ENCODE measurements at regions not wholly inside any gene's neighbourhood (a gene's known extent, or its start where the extent isn't known, plus 50 kb on each side); places are given as distances from the start of the nearest gene placed in this dataset.
"Not testable (repeated sequence)": the region's sequence is repeated elsewhere in the genome, so short reads cannot be mapped to it uniquely, and the experiment has no call there.

GRCh38 chr21:35982717-35983116, 77.6 kb downstream of the SETD4 start:
- DNase-seq (ENCODE audit: low read depth in 2 of 2), result no peak

GRCh38 chr21:35981514-35982070, 78.7 kb downstream of the SETD4 start:
- DNase-seq (ENCODE audit: low read depth in 2 of 2), result no peak

GRCh38 chr21:35980821-35981220, 79.5 kb downstream of the SETD4 start:
- DNase-seq (ENCODE audit: low read depth in 2 of 2), result no peak

DNA sequence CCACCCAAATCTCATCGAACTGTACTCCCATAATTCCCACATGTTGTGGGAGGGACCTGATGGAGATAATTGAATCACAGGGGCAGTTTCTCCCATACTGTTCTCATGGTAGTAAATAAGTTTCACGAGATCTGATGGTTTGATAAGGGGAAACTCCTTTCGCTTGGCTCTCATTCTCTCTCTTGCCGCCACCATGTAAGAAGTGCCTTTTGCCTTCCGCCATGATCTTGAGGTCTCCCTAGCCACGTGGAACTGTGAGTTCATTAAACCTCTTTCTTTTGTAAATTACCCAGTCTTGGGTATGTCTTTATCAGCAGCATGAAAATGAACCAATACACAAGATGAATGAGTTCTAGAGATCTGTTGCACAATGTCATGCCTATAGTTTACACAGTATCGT, 82.5 kb downstream of the SETD4 start:
- DNase-seq (ENCODE audit: low read depth in 2 of 2), result not testable (repeated sequence)

GRCh38 chr21:35976929-35977328, 83.4 kb downstream of the SETD4 start:
- no peak for DNase-seq (ENCODE audit: low read depth in 2 of 2)

DNA sequence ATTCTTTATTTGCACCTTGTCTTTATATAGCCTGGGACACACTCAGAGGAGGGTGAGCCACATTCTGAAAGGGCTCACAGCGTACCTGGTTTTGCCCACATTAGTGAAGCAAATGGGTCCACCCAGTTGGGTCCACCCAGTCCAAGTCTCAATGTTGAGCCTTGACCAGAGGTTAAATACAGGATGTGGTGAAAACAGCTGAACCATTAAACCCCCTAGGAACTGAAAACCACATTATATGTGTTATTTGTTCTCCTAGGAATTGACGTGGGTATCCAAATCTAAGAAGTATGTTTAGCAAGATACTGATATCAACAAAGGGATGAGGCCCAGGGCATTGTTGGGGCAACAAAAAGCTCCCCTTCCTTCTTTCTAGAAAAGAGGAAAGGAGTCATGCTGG, 83.8 kb downstream of the SETD4 start:
- DNase-seq (ENCODE audit: low read depth in 2 of 2), result no peak

- DNase-seq (ENCODE audit: low read depth in 2 of 2), result no peak
Measured at GRCh38 chr21:35974775-35975174, 85.6 kb downstream of the SETD4 start.

DNA sequence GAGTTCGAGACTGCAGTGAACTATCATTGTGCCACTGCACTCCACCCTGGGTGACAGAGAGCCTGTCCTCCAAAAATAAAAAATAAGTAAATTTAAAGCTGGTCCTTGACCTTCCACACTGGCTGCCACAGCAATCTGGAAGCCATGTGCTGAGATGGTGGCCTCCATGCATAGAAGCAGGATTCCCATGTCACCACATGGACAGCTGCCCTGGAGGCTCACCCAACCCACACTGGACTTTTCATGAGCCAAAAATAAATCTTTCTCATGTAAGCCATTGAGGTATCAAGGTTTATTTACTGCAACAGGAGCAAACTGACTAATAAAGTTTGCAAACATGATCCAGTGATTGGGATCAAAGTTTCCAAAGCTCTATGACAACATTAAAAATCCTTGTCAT, 88.5 kb downstream of the SETD4 start:
- no peak for DNase-seq (ENCODE audit: low read depth in 2 of 2)

DNA sequence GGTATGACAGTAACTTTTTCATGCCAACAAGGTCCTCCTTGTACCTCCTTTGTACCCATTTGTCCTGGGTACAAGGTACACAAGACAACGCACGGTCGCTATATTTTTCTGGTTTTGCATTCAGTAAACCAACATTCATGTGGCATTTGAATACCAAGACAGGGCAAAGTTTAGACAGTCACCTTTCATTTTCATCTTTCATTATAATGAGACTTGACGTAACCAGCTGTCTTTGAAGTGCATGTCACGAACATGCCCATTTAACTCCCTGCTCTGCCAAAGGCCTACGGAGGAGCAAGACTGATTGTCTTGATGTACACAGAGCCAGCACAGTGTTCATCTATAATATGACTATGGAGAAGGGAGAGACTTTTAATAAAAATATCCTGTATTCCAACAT, 91.0 kb downstream of the SETD4 start:
- no peak for DNase-seq (ENCODE audit: low read depth in 2 of 2)

DNA sequence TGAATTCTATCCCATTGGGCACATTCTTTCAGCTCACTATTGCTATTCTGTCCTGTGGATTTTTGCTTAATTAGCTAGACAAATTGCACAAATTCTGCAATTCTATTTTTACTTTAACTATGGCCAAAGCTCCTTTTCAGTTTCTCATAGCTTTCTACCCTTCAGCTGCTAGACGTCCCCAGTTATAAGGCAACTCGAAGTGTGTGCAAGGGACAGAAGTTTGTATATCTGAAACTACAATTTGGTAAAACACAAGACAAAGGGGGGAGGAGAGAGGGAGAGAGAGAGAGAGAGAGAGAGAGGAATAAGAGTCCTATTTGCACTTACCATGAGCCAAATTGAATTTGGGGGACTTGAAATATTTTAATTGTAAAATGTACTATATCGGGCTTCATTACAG, 91.8 kb downstream of the SETD4 start:
- DNase-seq (ENCODE audit: low read depth in 2 of 2), result no peak

DNA sequence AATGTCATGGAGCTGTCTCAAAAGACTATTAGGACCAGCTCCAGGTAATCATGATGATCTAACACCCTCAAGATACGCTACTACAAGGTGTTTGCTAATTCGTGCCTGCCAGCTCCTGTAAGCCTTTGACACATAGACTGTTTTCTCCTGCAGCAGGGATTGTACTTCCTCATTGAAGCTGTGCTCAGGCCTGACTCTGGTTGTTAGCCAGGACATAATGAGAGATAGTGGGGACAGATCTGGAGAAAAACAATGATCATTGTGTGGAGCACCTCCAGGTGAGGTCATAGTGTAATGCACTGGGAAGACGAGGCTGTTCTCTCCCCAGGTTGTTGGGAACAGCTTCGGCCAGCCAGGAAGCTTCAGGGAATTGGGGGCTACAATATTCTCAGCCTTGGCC, 94.6 kb downstream of the SETD4 start:
- DNase-seq (ENCODE audit: low read depth in 2 of 2), result no peak

GRCh38 chr21:35963920-35964451, 96.3 kb downstream of the SETD4 start:
- no peak for DNase-seq (ENCODE audit: low read depth in 2 of 2)

DNA sequence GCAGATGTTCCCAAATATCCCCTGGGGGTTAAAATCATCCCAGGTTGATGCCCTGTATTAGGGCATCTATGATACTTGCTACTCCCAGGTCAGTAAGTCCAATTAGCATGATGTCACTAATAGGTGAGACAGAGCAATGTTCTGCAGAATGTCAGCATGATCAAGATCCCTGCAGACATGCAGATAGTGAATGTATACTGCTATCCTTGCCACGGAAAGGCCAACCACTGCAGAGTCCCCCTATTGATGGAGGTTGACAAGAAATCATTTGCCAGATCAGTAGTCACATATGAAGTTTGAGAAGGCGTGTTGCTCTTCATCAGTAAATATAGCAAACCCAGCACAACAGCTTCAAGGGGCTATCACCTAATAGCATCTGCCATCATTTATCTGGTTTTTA, 97.4 kb downstream of the SETD4 start:
- no peak for DNase-seq (ENCODE audit: low read depth in 2 of 2)

DNA sequence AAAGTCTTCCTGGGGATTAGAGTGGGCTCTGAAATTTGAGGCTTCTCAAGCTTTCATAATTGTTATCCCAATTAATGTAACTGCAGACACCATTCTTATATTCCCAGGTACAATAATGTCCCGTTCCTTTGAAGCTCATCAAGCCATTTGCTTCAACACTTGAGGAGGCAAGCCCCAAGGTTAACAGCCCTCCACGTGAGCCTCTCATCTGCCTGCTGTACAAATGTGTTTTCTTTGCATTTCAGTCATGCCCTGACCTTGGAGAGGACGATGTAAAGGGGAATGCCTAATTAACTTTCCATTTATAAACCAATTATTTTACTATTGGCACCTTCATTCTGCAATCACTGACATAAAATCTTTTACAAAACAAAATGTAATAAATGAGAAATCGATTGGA, 106.3 kb downstream of the SETD4 start:
- DNase-seq (ENCODE audit: low read depth in 2 of 2), result no peak

- no peak for DNase-seq (ENCODE audit: low read depth in 2 of 2)
Measured at GRCh38 chr21:35953597-35953996, 106.7 kb downstream of the SETD4 start.

DNA sequence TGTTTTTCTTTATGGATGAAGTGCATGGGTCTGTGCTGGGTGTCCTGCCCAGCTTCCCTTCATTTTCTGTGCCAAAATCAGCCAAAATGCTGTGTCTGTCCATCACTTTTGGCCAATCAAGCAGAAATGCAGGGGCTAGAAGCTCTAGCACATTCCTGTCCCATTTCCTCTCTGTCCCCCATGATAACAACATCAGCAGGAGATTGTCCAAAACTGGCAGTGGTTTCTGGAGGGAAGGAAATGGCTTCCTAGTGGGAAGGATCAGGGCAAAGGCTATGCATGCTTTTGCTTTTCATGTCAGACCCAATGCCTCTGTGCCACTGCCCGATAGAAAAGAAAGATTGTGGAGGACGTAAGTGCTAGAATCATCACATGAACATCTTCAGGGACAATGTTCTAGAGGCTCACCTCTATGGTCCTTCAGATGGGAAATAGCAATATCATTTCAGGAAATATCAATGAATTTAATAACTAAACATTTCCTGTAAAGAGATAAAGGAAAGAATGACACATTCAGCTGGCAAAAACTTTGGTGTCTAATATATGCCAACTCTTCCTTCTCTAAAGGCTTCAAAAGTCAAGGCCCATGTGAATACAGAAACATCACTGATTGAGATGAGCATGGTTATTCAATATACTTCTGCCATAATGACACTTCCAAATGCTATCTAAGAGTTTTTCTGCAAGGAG, 107.5 kb downstream of the SETD4 start:
- no peak for DNase-seq (ENCODE audit: low read depth in 2 of 2)

GRCh38 chr21:35948982-35949381, 111.3 kb downstream of the SETD4 start:
- no peak for DNase-seq (ENCODE audit: low read depth in 2 of 2)

DNA sequence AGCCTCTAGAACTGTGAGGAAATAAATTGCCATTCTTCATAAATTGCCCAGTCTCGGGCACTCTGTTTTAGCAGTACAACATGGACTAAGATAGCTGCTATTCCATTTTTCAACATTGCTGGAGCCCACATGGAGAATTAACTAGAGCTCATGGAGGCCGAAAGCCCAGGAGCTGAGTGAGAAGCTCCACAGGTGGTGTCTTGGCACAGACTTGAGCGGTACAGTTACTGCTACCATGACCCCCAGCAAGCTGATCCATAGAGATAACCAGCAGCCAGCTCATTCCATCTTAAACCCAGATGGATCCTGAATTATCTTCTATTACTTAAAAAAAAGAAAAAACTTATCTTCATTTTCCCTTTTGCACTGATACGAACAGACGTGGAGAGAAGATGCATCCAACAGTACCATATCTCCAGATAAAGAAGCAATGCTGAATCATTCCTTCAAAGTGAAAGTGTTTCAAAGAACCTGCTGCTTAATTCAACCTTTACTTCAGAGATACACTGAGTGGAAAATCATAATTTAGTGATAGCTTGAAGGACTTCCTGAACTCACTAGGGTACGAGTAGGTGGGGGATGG, 115.1 kb downstream of the SETD4 start:
- DNase-seq (ENCODE audit: low read depth in 2 of 2), result no peak

GRCh38 chr21:35943752-35944151, 116.6 kb downstream of the SETD4 start:
- no peak for DNase-seq (ENCODE audit: low read depth in 2 of 2)

- DNase-seq (ENCODE audit: low read depth in 2 of 2), result no peak
Measured at GRCh38 chr21:35942211-35943144, 117.8 kb downstream of the SETD4 start.

DNA sequence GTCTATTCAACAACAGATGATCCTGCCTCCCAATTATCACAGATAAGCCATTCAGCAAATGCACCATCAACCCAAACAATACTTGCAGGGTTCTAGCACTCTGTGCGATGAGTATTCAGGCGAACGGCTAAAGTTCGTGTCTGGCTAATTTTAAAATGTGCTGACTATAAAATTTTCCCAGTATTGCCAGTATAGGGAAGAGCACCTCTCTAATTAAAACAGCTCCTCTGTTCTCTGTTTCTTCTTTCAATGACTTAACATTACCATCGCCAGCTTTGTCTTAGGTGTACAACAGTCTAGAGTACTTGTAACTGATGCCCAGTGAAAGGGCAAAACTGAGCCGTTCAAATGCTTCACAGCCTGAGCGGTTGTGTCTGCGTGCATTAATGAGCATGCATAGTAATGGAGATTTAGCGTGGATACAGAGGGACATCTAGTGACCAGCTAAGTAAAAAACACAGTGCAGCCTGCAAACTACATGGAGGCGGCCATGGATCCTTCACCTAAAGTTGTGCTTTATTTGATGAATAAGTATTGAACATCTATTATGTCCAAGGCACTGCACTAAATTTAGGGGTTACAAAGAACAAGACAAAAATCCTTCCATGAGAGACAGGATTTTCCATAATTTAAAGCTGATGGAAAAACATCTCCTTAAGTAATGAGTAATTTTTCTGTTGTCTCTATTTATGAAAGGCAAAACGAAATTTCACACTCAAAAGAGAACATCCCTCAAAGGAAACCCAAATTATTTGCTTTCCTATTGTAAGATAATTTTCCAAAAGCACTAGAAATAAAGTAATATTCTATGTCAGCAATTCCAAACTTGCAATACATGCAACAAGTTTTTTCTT, 120.0 kb downstream of the SETD4 start:
- DNase-seq (ENCODE audit: low read depth in 2 of 2), result no peak
